ENCODE measurements at regions not wholly inside any gene's neighbourhood (a gene's known extent, or its start where the extent isn't known, plus 50 kb on each side); places are given as distances from the start of the nearest gene placed in this dataset.
"Not testable (repeated sequence)": the region's sequence is repeated elsewhere in the genome, so short reads cannot be mapped to it uniquely, and the experiment has no call there.

DNA sequence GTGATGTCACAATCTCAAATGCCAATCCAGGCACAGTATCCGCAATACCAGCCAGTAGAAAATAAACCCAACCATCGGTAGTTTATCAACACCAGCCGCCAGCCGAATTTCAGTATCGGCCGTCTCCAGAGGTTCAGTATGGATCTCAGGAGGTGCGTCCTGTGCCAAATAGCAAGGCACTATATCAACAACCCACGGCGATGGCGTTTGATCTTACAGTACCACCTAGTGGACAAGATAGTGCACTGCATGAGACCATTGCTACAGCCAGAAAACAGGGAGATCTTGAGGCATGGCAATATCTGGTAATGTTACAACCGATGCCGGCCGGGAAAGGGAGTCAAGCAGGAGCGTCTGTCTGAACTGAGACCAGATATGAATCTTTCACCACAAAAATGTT, 121.8 kb upstream of the DRD5 start:
- TF ChIP-seq, protein P1, sequence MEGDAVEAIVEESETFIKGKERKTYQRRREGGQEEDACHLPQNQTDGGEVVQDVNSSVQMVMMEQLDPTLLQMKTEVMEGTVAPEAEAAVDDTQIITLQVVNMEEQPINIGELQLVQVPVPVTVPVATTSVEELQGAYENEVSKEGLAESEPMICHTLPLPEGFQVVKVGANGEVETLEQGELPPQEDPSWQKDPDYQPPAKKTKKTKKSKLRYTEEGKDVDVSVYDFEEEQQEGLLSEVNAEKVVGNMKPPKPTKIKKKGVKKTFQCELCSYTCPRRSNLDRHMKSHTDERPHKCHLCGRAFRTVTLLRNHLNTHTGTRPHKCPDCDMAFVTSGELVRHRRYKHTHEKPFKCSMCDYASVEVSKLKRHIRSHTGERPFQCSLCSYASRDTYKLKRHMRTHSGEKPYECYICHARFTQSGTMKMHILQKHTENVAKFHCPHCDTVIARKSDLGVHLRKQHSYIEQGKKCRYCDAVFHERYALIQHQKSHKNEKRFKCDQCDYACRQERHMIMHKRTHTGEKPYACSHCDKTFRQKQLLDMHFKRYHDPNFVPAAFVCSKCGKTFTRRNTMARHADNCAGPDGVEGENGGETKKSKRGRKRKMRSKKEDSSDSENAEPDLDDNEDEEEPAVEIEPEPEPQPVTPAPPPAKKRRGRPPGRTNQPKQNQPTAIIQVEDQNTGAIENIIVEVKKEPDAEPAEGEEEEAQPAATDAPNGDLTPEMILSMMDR (IDR thresholded peaks at IDR 0.05; ENCODE audit: control extremely low read depth in 1 of 3, insufficient read depth in 1 of 3, low read depth in 1 of 3, low read length in 3 of 3), result peak in 2 of 3 experiments; percentile 44 to 49; a peak in 3 of 4 replicates
- TF ChIP-seq GTF2F1 (IDR thresholded peaks at IDR 0.05; ENCODE audit: borderline replicate concordance, low read depth, low read length); KDM5A (IDR thresholded peaks at IDR 0.05; ENCODE audit: low read length): not testable (repeated sequence)

Measured in H1 (cell line).